Neural cell (in vitro differentiated cells): ENCODE measurements at regions not wholly inside any gene's neighbourhood (a gene's known extent, or its start where the extent isn't known, plus 50 kb on each side); places are given as distances from the start of the nearest gene placed in this dataset.

ENCODE experiments used
- H2AFZ ChIP-seq: fragments of 200-600, 300-800 bp; sonication (generic), shearing (Covaris generic); 2 replicates; pipeline ENCODE4 v1.6.0; 2014; ENCODE audit warnings: low read depth, mild to moderate bottlenecking, antibody characterized with exemption, low read length, moderate library complexity
- H3F3A ChIP-seq: fragments of 200-600 bp; shearing (Covaris generic); 2 replicates; pipeline ENCODE4 v1.6.1; 2016; ENCODE audit warnings: mild to moderate bottlenecking, moderate library complexity, mixed read lengths, antibody characterized with exemption, low read length; ENCODE audit not compliant: insufficient read depth, poor library complexity, severe bottlenecking
- H3K27ac ChIP-seq: fragments of 200-600, 300-800 bp; sonication (generic), shearing (Covaris generic); 2 replicates; pipeline ENCODE4 v1.5.1; 2014; ENCODE audit warnings: mild to moderate bottlenecking, low read length, moderate library complexity
- H3K27me3 ChIP-seq: fragments of 300-800, 200-600 bp; sonication (generic), shearing (Covaris generic); 2 replicates; pipeline ENCODE4 v1.6.0; 2014; ENCODE audit warnings: mild to moderate bottlenecking, low read depth, low read length, moderate library complexity; ENCODE audit not compliant: insufficient read depth
- H3K36me3 ChIP-seq: fragments of 300-800, 200-600 bp; sonication (generic), shearing (Covaris generic); 2 replicates; pipeline ENCODE4 v1.5.1; 2014; ENCODE audit warnings: mild to moderate bottlenecking, antibody characterized with exemption, low read length, moderate library complexity; ENCODE audit not compliant: insufficient read depth
- H3K4me2 ChIP-seq: fragments of 300-800, 200-600 bp; sonication (generic), shearing (Covaris generic); 2 replicates; pipeline ENCODE4 v1.6.0; 2014; ENCODE audit warnings: mild to moderate bottlenecking, low read length
- H3K4me3 ChIP-seq: fragments of 300-800, 200-600 bp; sonication (generic), shearing (Covaris generic); 2 replicates; pipeline ENCODE4 v1.5.1; 2014; ENCODE audit warnings: mild to moderate bottlenecking, low read length, moderate library complexity
- H3K79me2 ChIP-seq: fragments of 200-600 bp; shearing (Covaris generic); replicated peaks from 2 replicates; pipeline ENCODE4 v1.6.0; 2014; ENCODE audit warnings: mild to moderate bottlenecking, low read length, moderate library complexity; ENCODE audit not compliant: insufficient read depth
- H3K9ac ChIP-seq: fragments of 300-800, 200-600 bp; sonication (generic), shearing (Covaris generic); 2 replicates; pipeline ENCODE4 v1.6.1; 2016; ENCODE audit warnings: mild to moderate bottlenecking, low read length, mixed read lengths
- H3K9me2 ChIP-seq: fragments of 200-600 bp; shearing (Covaris generic); 2 replicates; pipeline ENCODE4 v1.6.1; 2016; ENCODE audit warnings: mild to moderate bottlenecking, low read length, mixed read lengths; ENCODE audit not compliant: insufficient read depth
- H3K9me3 ChIP-seq: fragments of 200-600, 300-800 bp; sonication (generic), shearing (Covaris generic); 2 replicates; pipeline ENCODE4 v1.6.1; 2016; ENCODE audit warnings: mild to moderate bottlenecking, mixed run types, low read length, moderate library complexity, mixed read lengths
- H4K20me1 ChIP-seq: fragments of 200-600 bp; shearing (Covaris generic); 2 replicates; pipeline ENCODE4 v1.6.1; 2016; ENCODE audit warnings: mild to moderate bottlenecking, mixed run types; ENCODE audit not compliant: insufficient read depth
- CTCF ChIP-seq: fragments of 450-650 bp; IDR thresholded peaks from 2 replicates; pipeline ENCODE4 v1.5.1; 2014; ENCODE audit warnings: antibody characterized with exemption, mild to moderate bottlenecking, moderate library complexity; ENCODE audit not compliant: poor library complexity, severe bottlenecking
- EP300 ChIP-seq: fragments of 450-650 bp; conservative IDR thresholded peaks from 2 replicates; pipeline ENCODE4 v1.6.1; 2014; ENCODE audit warnings: antibody characterized with exemption, mild to moderate bottlenecking, moderate library complexity; ENCODE audit not compliant: poor library complexity, severe bottlenecking
- EZH2 ChIP-seq: fragments of 200-600, 300-800 bp; shearing (Covaris generic), sonication (generic); IDR thresholded peaks from 2 replicates; pipeline ENCODE4 v1.6.1; 2014; ENCODE audit warnings: antibody characterized with exemption, low read length, borderline replicate concordance, mild to moderate bottlenecking; ENCODE audit not compliant: insufficient read depth, poor library complexity, severe bottlenecking
- MXI1 ChIP-seq: fragments of 450-650 bp; conservative IDR thresholded peaks from 2 replicates; pipeline ENCODE4 v1.6.1; 2014; ENCODE audit warnings: antibody characterized with exemption, mild to moderate bottlenecking; ENCODE audit not compliant: poor library complexity, severe bottlenecking
- POLR2AphosphoS5 ChIP-seq: IDR thresholded peaks from 2 replicates; pipeline ENCODE4 v1.6.1; 2012
- RAD21 ChIP-seq: fragments of 450-650 bp; conservative IDR thresholded peaks from 2 replicates; pipeline ENCODE4 v1.6.1; 2014; ENCODE audit warnings: antibody characterized with exemption, mild to moderate bottlenecking, moderate library complexity
- REST ChIP-seq: IDR thresholded peaks from 2 replicates; pipeline ENCODE4 v1.6.1; 2012; ENCODE audit warnings: borderline replicate concordance
- SMC3 ChIP-seq: fragments of 450-650 bp; conservative IDR thresholded peaks from 2 replicates; pipeline ENCODE4 v1.6.1; 2014; ENCODE audit warnings: antibody characterized with exemption, mild to moderate bottlenecking, moderate library complexity; ENCODE audit not compliant: poor library complexity
- TAF1 ChIP-seq: IDR thresholded peaks from 2 replicates; pipeline ENCODE4 v1.6.1; 2012; ENCODE audit warnings: low read depth

DNA sequence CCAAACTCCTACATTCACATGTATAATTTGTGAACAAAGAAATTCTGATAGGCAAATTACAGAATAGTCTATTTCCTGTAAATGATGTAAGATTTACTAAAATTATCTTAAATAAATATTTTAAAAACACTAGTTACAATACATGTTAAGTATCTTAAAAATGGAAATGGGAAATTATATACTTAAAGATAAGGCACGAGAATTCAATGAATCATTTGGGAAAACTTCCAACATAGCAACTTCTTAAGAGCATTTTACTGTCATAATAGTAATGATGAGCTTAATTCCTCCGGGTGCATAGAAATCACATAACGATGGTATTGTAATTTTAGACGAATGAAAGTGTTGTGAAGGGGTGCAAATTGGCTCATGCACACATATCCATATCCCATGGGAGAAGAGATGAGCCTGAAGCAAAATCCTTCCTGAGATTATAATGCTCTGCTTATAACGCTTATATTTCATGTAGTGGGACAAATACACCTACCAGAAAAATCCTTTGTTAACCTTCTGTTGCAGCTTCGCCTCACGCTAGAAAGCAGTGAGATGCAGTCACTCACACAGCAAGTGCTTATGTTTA is 873.5 kb downstream of the PDHA2 start:
- TF ChIP-seq MXI1 (no peak), EP300 (no peak), POLR2AphosphoS5 (peak; percentile 25), EZH2 (no peak)
- H3K9ac ChIP-seq, result no peak overlapping the region
- no peak overlapping the region for H3K4me2 ChIP-seq
- no peak overlapping the region for H3K4me3 ChIP-seq
- no peak overlapping the region for H2AFZ ChIP-seq
- no peaks in the 10 kb centered on the region for H4K20me1 ChIP-seq
- H3K9me3 ChIP-seq, result no peaks in the 10 kb centered on the region
- H3K36me3 ChIP-seq, result no peaks in the 10 kb centered on the region
- H3F3A ChIP-seq, result no peaks in the 10 kb centered on the region
- no peaks in the 10 kb centered on the region for H3K27me3 ChIP-seq
- H3K27ac ChIP-seq, result no peak overlapping the region
- H3K9me2 ChIP-seq, result no peaks in the 10 kb centered on the region
- no peaks in the 10 kb centered on the region for H3K79me2 ChIP-seq

GRCh38 chr4:96729641-96730040 is 889.7 kb downstream of the PDHA2 start:
- no peak for TF ChIP-seq EP300
- TF ChIP-seq POLR2AphosphoS5, result no peak
- no peak for TF ChIP-seq RAD21
- TF ChIP-seq EZH2, result no peak
- H3K4me3 ChIP-seq, result no peak overlapping the region
- no peak overlapping the region for H3K27ac ChIP-seq

DNA sequence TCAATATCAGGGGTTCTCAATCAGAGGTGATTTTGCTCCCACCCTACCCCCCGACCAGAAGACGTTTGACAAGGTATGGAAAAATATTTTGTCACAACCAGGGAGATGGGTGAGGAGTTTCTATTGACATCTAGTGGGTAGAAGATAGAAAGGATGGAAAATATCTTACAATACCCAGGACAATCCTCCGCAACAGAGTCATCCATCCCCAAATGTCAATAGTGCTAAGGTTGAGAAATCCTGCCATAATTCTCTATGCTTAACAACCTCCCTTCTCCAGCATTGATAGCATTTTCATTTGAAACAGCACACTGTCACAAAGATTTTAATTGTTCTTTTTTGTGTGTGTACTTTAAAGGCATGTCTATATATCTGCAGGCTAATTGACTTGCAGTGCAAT is 890.5 kb downstream of the PDHA2 start:
- no peaks in the 10 kb centered on the region for H3K9me2 ChIP-seq
- no peaks in the 10 kb centered on the region for H3F3A ChIP-seq
- H3K27ac ChIP-seq, result no peak overlapping the region
- H3K9me3 ChIP-seq, result peaks cover 3% of the 10 kb centered on the region
- H3K27me3 ChIP-seq, result no peaks in the 10 kb centered on the region
- no peaks in the 10 kb centered on the region for H3K36me3 ChIP-seq
- no peak overlapping the region for H3K4me2 ChIP-seq
- TF ChIP-seq SMC3 (no peak), MXI1 (no peak), EZH2 (no peak), CTCF (no peak), REST (no peak), RAD21 (no peak), EP300 (no peak), POLR2AphosphoS5 (no peak), TAF1 (no peak)
- no peak overlapping the region for H3K4me3 ChIP-seq
- H4K20me1 ChIP-seq, result no peaks in the 10 kb centered on the region
- H3K9ac ChIP-seq, result no peak overlapping the region
- no peaks in the 10 kb centered on the region for H3K79me2 ChIP-seq
- H2AFZ ChIP-seq, result no peak overlapping the region

More at GRCh38 chr4:96729641-96730040, 889.7 kb downstream of the PDHA2 start:
- H3K36me3 ChIP-seq, result no peaks in the 10 kb centered on the region
- H3K9me2 ChIP-seq, result no peaks in the 10 kb centered on the region
- no peak overlapping the region for H2AFZ ChIP-seq
- no peak overlapping the region for H3K9ac ChIP-seq
- H3K4me2 ChIP-seq, result no peak overlapping the region
- H3F3A ChIP-seq, result no peaks in the 10 kb centered on the region
- H3K79me2 ChIP-seq, result no peaks in the 10 kb centered on the region
- H4K20me1 ChIP-seq, result no peaks in the 10 kb centered on the region
- H3K27me3 ChIP-seq, result no peaks in the 10 kb centered on the region
- peaks cover 3% of the 10 kb centered on the region for H3K9me3 ChIP-seq
